Prostate gland (tissue), 2 donors: ENCODE measurements at regions not wholly inside any gene's neighbourhood (a gene's known extent, or its start where the extent isn't known, plus 50 kb on each side); places are given as distances from the start of the nearest gene placed in this dataset.
"Not testable (repeated sequence)": the region's sequence is repeated elsewhere in the genome, so short reads cannot be mapped to it uniquely, and the experiment has no call there.

Experiments
- DNase-seq: peaks from one replicate; pipeline ENCODE4 v3.0.0-alpha.2; 2019; ENCODE audit warnings: low spot score
- H3K27ac ChIP-seq, 2 donors: fragments of 200-600 bp; sonication (generic); 2 replicates each; pipeline ENCODE4 v1.5.1; 2017 to 2019
- H3K27me3 ChIP-seq: fragments of 200-600 bp; sonication (generic); replicated peaks from 2 replicates; pipeline ENCODE4 v1.5.1; 2019; ENCODE audit not compliant: insufficient read depth
- H3K36me3 ChIP-seq, 2 donors: fragments of 200-600 bp; sonication (generic); 1 replicate in 1 of 2; 2 replicates in 1 of 2; pipeline versions ENCODE4 v1.5.1 to v1.8.1; 2017 to 2019
- H3K4me1 ChIP-seq: fragments of 200-600 bp; sonication (generic); replicated peaks from 2 replicates; pipeline ENCODE4 v1.5.1; 2019
- H3K4me3 ChIP-seq, 2 donors: fragments of 200-600 bp; sonication (generic); 2 replicates each; pipeline ENCODE4 v1.5.1; 2017 to 2019
- H3K9me3 ChIP-seq: fragments of 200-600 bp; sonication (generic); 2 replicates; pipeline ENCODE4 v1.5.1; 2017
- POLR2A ChIP-seq: fragments of 450-650 bp; IDR thresholded peaks from one replicate; pipeline ENCODE4 v1.6.1; 2016; ENCODE audit warnings: antibody characterized with exemption, mild to moderate bottlenecking
- POLR2AphosphoS5 ChIP-seq: sonication (generic); formaldehyde crosslinking; IDR thresholded peaks from one replicate; pipeline ENCODE4 v1.6.1; 2017; ENCODE audit warnings: antibody characterized with exemption
- WGBS: methylation state at CpG from one replicate; pipeline ENCODE4 v1.1.5; 2018; 5-methylcytosine and 5-hydroxymethylcytosine counted together
- intact Hi-C: fragments of 100-400 bp; cut with DNase I; formaldehyde crosslinking; loops from one replicate; pipeline ENCODE4 v1.14.2; 2022
- TF ChIP-seq, protein P1 (sequence below), 4 experiments: fragments of 200-600 bp in 2 of 4; fragments of 450-650 bp in 2 of 4; sonication (generic) in 2 of 4; IDR thresholded peaks; 1 replicate in 3 of 4; 2 replicates in 1 of 4; pipeline ENCODE4 v1.5.1; 2016 to 2019; ENCODE audit warnings: antibody characterized with exemption in 4 of 4, mild to moderate bottlenecking in 2 of 4, moderate library complexity in 2 of 4

GRCh38 chrX:27242581-27242980 lies 220.6 kb downstream of the PPP4R3C start:
- Histone ChIP-seq H3K27me3 (no peaks in the 10 kb centered on the region), H3K27ac (no peak overlapping the region), H3K9me3 (no peaks in the 10 kb centered on the region), H3K4me1 (no peaks in the 10 kb centered on the region), H3K4me3 (no peak overlapping the region), H3K36me3 (no peaks in the 10 kb centered on the region)
- intact Hi-C loops = no loop called here
- no peak for DNase-seq
- 71% methylated on average over 1 of the region's 1 CpG for WGBS
- no peak for TF ChIP-seq POLR2A
- TF ChIP-seq, protein P1, sequence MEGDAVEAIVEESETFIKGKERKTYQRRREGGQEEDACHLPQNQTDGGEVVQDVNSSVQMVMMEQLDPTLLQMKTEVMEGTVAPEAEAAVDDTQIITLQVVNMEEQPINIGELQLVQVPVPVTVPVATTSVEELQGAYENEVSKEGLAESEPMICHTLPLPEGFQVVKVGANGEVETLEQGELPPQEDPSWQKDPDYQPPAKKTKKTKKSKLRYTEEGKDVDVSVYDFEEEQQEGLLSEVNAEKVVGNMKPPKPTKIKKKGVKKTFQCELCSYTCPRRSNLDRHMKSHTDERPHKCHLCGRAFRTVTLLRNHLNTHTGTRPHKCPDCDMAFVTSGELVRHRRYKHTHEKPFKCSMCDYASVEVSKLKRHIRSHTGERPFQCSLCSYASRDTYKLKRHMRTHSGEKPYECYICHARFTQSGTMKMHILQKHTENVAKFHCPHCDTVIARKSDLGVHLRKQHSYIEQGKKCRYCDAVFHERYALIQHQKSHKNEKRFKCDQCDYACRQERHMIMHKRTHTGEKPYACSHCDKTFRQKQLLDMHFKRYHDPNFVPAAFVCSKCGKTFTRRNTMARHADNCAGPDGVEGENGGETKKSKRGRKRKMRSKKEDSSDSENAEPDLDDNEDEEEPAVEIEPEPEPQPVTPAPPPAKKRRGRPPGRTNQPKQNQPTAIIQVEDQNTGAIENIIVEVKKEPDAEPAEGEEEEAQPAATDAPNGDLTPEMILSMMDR (IDR thresholded peaks at IDR 0.05) = no peak
- TF ChIP-seq POLR2AphosphoS5 = no peak

DNA sequence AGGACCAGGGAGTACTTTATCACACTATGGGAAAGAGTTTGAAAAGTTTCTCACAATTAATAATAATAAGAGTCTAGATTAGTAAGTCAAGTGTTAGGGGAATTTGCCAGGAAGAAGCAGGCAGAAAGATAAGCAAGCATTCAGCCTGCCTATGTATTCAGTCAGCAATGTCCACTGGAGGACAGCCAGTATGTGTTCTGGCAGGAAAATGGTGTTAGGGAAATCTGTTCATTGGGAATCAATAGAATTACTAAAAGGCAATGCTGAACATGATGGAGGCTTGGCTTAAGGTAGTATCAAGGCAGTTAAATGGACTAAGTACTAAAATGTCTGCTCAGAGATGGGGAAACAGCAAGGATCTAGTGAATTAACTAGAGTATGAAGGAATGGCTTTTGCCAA lies 221.2 kb downstream of the PPP4R3C start:
- Histone ChIP-seq H3K27ac (no peak overlapping the region), H3K4me1 (no peaks in the 10 kb centered on the region), H3K27me3 (no peaks in the 10 kb centered on the region), H3K36me3 (no peaks in the 10 kb centered on the region), H3K9me3 (no peaks in the 10 kb centered on the region), H3K4me3 (no peak overlapping the region)
- DNase-seq = no peak
- TF ChIP-seq, protein P1 (IDR thresholded peaks at IDR 0.05) = no peak
- TF ChIP-seq POLR2AphosphoS5 = no peak
- intact Hi-C loops = no loop called here

GRCh38 chrX:27240042-27240441 lies 223.1 kb downstream of the PPP4R3C start:
- 95% methylated on average over 4 of the region's 4 CpGs for WGBS
- intact Hi-C loops, H3K36me3 ChIP-seq, DNase-seq, H3K9me3 ChIP-seq, H3K4me1 ChIP-seq, H3K27ac ChIP-seq, H3K27me3 ChIP-seq, H3K4me3 ChIP-seq: not testable (repeated sequence)

- Histone ChIP-seq H3K9me3 (no peaks in the 10 kb centered on the region), H3K27ac (no peak overlapping the region), H3K4me3 (no peak overlapping the region), H3K27me3 (no peaks in the 10 kb centered on the region), H3K36me3 (no peaks in the 10 kb centered on the region), H3K4me1 (no peaks in the 10 kb centered on the region)
- no peak for DNase-seq
- intact Hi-C loops = no loop called here
- TF ChIP-seq POLR2AphosphoS5 = no peak
- no peak for TF ChIP-seq POLR2A
- TF ChIP-seq, protein P1 (IDR thresholded peaks at IDR 0.05) = no peak
These were observed 226.5 kb downstream of the PPP4R3C start for GRCh38 chrX:27236681-27237080.

GRCh38 chrX:27229721-27230120 lies 233.4 kb downstream of the PPP4R3C start:
- Histone ChIP-seq H3K27ac (no peak overlapping the region), H3K4me3 (no peak overlapping the region), H3K9me3 (no peaks in the 10 kb centered on the region), H3K27me3 (no peaks in the 10 kb centered on the region), H3K36me3 (no peaks in the 10 kb centered on the region), H3K4me1 (no peaks in the 10 kb centered on the region)
- 76% methylated on average over 2 of the region's 2 CpGs for WGBS
- intact Hi-C loops = no loop called here
- DNase-seq = no peak
- no peak for TF ChIP-seq POLR2A
- TF ChIP-seq POLR2AphosphoS5 = no peak
- TF ChIP-seq, protein P1 (IDR thresholded peaks at IDR 0.05) = no peak
